ENCODE measurements at regions not wholly inside any gene's neighbourhood (a gene's known extent, or its start where the extent isn't known, plus 50 kb on each side); places are given as distances from the start of the nearest gene placed in this dataset.
"Not testable (repeated sequence)": the region's sequence is repeated elsewhere in the genome, so short reads cannot be mapped to it uniquely, and the experiment has no call there.

DNA sequence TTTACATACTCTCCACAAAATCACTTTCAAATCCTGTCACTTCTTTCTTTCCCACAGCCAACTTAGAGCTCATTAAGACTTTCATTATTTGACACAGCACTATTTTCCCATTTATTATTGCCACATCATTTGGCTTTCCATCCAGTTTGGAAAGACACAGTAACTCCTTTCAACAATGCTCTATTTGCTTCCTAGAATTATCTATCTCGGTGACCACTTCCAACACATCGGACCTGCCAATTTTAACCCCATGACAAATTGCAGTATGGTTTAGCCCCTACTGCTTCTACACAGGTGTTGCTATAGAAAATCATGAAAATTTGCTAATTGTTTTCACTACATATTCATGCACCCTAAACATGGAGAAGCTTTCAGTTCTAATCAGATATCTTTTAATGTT is 190.6 kb upstream of the COX7C start:
- DNase-seq (ENCODE audit: low read depth) = no peak

DNA sequence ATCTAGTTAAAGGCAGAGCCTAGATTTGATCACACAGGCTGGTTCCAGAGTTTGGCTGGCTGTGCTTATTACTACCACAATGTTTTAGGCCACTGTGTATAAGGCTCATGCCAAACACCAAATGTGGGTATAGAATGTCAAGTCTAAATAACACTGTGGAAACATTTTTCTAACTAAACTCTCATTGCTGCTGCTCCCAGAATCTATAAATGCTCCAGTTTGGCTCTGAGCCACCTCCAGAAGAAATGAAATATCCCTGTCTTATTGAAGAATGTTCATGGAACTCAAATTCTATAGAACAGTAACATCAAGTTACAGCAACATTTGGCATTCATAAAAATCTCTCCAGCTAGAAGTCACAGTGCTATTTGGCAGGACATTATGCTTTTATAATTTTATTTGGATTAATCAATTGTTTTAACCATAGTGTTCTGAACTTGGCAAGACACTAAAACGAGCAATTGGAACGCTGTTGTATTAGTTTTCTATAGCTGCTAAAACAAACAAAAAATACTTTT is 178.1 kb upstream of the COX7C start:
- DNase-seq (ENCODE audit: low read depth) = no peak

DNA sequence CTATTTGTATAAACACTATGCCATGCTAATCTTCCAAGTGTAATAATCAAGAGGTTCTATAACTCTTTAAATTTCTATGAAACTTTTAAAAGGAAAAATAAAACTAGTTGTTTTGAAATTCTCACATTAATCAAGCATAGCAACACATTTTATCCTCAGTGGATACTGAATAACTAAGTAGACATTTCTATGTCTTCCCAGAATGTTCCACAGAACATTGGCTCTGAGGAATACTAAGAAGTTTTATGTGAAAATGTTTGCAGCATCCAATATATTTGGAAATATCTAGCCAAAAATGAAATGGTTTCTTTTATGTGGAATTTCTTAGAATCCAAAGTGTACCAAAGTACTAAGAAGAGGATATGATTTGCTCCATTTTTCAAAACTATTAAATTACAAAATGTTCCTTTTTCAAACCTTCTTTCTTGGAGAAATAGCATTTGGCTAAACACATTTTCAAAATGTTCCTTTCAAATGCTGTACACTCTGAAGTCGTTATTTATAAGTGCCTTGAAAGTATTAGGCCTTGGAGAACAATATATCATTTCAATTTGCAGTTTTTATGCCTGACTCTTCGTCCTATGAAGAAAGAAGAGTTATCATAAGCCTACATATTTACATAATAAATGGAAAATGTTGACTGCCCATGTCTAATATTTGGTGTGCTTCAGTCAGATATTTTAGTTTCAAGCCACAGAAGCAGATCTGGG is 175.6 kb upstream of the COX7C start:
- no peak for DNase-seq (ENCODE audit: low read depth)

DNA sequence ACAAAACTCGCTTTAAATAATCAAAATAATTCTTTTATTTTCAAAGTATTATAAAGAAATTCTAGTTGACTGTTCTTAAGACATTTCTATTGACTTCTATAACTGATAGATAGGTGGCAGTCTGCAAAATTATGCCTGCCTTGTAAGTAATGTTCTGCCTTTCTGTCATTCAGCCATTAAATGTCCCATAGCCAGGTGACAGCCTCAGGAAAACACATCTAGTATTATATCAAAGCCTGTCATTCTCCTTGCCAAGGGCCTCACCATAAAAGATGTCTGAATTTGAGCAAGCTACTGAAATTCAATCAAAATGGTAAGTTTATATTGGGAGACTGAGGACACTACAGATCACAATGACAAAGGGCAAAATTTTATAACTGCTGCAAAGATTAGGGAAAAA is 170.4 kb upstream of the COX7C start:
- no peak for DNase-seq (ENCODE audit: low read depth)

DNA sequence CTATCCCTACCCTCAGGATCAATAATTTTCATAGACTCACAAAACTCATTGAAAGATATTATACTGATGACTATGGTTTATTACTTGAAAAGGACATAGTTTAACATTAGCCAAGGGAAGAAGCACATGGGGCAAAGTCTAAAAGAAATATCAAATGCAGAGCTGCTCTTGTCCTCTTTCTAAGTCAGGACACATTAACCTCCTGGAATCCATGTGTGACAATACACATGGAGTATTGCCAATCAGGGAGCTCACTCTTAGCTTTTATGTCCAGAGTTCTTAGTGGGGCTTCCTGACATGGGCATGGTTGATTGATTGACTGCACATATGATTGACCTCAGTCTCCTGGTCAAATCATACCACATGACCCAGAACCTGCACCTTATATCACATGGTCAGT is 165.5 kb upstream of the COX7C start:
- DNase-seq (ENCODE audit: low read depth) = no peak

DNA sequence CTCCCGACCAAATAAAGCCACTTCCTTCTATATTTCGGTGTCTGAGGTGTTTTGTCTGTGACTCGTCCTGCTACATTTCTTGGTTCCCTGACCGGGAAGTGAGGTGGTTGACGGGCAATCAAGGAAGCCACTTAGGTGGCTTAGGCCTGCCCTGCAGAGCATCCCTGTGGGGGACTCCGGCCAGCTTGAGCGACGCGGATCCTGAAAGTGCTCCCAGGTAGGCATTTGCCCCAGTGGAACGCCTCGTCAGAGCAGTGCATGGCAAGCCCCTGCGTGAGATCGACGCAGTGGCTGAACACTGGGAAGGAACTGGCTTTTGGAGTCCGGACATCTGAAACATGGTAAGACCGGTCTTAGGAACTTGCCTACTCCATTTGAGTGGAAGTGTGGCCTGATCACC is 157.2 kb upstream of the COX7C start:
- DNase-seq (ENCODE audit: low read depth) = no peak

DNA sequence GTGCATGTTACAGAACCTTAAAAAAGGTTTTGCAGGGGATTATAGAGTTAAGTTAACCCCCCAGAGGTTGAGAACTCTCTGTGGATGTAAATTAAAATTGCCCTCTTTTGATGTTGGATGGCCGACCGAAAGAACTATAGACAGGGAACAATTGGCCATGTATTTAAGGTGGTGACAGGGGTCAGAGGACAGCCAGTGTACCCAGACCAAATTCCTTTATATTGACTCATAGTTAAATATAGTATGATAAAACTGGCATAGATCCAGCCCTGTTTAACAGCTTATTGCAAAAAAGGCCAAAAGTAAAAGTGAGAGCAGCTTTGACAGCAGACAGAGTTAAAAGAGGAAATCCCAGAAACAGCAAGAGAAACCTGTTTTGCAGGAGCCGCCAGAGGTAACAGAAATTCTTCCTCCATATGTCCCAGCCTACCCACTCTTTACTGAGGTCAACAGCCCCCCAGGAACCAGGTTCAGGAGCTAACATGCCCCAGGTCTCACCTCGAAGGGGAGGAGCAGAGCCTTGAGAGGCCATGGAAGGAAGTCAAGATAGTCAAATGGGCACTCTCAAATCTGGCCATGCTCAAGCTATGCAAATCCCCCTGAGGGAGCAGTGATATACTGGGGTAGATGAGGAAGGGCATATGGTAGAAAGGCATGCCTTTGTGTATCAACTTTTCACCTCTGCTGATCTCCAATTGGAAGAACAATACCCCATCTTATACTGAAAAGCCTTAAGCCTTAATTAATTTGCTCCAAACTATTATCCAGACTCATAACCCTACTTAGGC is 156.4 kb upstream of the COX7C start:
- DNase-seq (ENCODE audit: low read depth) = no peak

DNA sequence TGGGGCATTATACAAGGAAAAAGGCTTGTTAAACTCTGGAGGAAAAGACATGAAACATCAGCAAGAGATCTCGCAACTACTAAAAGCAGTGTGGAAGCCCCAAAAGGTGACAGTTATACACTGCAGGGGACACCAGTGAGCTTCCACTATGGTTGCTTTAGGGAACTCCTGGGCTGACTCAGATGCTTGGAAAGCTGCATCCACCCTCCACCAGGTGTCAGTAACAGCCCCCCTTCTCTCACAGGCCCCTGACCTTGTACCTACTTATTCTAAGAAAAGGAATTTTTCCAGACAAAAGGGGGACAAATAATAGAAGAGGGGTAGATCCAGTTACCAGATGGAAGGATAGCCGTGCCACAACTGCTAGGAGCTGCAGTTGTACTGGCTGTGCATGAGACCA is 154.4 kb upstream of the COX7C start:
- DNase-seq (ENCODE audit: low read depth) = no peak

DNA sequence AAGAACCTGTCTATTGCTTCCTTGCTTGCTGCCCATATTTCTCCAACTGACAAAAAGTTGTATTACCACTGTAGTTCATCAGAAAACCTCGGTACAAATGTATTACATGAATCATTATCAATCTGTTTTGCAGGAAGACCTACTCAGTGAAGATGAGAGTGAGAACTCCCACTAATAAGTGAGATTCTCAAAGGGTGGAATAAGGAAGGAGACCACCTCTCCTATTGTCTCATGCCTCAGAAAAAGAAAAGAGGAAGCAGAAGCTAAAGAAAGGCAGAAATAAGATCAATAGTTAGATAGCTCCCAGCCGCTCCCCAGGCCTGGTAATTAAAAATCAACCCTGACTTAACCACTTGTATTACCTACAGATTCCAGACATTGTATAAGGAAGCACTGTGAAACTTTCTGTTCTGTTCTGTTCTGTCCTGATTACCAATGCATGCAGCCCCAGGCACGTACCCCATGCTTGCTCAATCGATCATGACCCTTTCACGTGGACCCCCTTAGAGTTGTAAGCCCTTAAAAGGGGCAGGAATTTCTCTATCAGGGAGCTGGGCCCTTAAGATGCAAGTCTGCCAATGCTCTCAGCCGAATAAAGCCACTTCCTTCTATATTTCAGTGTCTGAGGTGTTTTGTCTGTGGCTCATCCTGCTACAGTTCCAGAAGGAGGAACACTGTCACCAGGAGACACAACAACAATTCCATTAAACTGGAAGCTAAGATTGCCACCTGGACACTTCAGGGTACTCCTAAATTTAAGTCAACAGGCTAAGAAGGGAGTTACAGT is 152.5 kb upstream of the COX7C start:
- DNase-seq (ENCODE audit: low read depth) = no peak

DNA sequence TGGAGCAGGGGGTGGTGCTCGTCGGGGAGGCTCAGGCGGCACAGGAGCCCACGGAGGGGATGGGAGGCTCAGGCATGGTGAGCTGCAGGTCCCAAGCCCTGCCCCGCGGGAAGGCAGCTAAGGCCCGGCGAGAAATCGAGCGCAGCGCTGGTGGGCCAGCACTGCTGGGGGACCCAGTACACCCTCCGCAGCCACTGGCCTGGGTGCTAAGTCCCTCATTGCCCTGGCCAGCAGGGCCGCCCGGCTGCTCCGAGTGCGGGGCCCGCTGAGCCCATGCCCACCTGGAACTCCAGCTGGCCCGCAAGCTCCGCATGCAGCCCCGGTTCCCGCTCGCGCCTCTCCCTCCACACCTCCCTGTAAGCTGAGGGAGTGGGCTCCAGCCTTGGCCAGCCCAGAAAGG is 151.0 kb upstream of the COX7C start:
- not testable (repeated sequence) for DNase-seq (ENCODE audit: low read depth)

DNA sequence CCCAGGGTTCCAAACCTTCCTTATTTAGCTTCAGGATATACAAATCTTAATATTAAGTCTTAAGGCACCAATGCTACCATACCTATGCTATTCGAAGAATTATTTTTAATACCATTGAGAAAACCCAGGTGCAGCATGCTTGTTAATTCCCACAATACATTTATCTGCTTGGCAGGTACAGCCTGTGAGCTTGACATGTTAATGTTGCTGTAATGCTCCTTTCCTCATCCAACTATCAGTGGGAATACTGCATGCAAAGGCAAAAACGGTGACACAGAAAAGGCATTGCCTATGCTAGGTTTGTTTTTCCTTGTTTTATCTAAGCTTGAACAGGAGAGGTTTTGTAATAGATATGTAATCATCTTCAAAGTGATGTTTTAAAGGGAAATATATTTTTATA is 135.7 kb upstream of the COX7C start:
- no peak for DNase-seq (ENCODE audit: low read depth)

DNA sequence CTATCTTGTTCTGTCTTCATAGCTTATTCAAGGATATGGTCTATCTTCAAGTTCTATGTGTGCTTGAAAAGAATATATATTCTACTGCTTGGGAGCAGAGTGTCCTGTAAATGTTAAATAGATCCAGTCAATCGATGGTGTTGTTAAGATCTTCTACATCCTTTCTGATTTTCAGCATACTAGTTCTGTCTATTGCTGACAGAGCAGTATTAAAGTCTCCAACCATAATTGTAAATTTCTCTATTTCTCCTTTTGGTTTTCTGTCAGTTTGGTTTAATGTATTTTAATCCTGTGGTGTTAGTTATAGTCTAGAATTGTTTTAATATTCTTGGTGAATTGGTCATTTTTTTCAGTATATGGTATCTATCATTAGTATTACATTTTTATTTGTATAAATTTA is 124.0 kb upstream of the COX7C start:
- no peak for DNase-seq (ENCODE audit: low read depth)

DNA sequence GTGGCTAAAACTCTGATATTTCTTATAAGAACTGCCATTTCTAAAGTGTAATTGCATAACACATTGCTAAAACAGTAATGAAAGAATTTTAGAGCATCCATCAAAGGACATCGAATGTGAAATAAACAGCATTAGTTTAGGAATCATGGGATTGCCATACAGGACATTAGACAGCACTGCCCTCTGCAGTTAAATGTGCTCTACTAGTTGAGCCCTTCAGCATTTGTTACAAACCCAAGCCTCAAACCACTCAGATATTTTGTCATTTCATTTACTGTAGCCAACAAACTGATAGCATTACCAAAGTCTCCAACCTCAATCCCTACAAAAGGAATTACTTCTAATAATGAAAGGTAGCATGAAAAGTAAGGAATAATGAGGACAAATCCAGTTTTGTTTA is 116.8 kb upstream of the COX7C start:
- no peak for DNase-seq (ENCODE audit: low read depth)

DNA sequence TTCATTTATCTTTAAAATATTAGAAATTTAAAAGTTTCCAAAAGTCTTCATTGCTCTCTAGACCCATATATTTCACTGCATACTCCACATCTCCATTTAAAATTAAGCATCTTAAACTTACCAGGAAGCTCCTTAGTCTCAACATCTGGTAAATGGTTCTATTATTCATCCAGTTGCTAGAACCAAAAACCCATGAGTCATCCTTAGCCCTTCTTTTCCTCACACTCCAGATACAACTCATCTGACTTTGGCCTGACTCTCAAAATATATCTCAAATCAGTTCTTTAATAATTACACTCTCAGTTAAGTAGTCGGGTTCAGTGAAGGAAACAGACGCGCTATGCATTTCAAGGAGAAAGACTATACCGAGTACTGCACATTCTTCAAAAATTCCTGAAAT is 110.2 kb upstream of the COX7C start:
- DNase-seq (ENCODE audit: low read depth) = no peak

DNA sequence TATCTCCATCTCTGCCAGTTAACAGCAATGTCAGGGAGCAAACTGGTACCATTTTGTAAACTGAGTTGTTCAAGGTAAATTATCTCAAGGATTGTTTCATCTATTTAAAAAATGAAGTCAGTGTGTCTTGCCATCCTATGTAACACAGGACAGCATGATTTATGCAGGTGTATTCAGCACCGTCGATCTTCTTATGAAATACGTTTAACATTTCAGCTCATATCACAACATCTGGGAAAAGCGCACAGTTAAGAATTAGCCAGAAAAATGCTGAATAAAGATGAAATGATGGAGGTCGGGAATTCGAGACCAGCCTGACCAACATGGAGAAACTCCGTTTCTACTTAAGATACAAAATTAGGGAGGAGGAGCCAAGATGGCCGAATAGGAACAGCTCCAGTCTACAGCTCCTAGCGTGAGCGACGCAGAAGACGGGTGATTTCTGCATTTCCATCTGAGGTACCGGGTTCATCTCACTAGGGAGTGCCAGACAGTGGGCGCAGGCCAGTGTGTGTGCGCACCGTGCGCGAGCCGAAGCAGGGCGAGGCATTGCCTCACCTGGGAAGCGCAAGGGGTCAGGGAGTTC is 107.3 kb upstream of the COX7C start:
- not testable (repeated sequence) for DNase-seq (ENCODE audit: low read depth)

DNA sequence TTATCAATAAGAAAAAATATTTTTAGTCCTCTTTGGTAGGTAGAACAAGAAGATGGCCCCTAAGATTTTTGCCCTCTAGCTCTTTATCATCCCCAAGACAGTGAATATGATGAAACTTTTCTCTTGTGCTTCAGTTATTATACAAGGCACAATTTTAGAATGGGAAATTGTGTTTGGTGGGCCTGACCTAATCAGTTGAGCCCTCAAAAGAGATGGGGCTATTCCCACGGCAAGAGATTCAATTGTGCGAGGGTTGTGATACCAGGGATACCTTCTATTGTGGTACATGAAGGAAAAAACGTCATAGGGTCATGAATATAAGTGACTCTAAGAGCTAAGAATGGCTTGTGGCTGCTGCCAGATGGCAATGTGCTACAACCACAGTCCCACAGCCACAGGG is 94.0 kb upstream of the COX7C start:
- DNase-seq (ENCODE audit: low read depth) = no peak

DNA sequence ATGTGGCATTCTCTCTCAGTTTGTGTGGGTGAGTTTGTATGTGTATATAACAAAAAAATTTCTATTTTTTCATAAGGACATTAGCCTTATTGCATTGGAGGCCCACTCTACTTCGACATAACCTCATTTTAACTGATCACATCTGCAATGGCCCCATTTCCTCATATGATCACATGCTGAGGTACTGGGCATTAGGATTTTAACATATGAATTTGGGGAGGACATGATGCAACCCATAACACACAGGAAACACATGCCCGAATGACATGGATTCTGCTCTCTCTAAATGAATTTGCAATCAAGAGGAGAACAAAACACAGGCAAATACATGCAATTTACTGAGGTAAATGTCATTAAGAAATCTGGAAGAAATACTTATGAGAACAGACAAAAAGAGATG is 92.1 kb upstream of the COX7C start:
- DNase-seq (ENCODE audit: low read depth) = no peak

DNA sequence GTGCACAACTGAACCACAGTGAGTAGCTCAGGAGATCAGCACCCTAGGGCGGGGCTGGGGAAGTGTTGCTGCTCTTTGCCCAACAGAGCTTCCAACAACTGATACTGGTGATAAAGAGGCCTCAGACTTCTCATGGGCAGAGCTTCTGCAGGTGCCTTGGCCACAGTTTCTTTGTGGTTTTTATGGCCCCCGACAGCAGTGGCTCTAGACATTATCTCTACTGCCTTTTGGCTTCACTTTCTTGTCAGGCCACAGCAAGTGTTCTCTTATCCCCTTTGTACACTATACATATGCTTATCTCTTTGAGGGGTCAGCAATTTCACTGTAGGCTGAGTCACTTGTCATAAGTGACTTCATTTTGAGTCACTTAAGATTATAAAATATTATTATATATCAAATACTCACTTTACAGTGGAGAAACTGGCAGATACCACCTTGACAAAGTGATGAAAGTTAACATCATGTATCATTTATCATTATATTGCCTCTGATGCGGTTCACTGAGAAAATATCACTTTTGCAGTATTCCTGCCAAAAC is 90.9 kb upstream of the COX7C start:
- no peak for DNase-seq (ENCODE audit: low read depth)

DNA sequence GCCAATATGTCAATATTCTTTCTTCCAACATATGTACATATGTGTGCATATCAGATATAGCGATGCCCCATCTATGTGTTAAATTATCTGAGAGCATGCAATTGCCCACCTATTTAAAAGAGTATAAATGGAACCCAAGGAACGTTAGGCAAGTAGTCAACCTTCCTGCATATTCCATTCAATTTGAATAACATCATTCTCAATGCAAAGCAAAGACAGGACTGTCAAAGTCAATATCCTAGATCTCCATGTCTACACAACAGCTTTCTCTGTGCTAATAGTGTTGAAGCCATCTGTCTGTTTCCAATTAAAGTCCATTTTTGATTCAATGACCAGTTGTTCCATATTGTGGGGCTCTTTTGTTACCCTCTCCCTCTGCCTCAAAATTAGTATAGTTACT is 85.3 kb upstream of the COX7C start:
- no peak for DNase-seq (ENCODE audit: low read depth)

DNA sequence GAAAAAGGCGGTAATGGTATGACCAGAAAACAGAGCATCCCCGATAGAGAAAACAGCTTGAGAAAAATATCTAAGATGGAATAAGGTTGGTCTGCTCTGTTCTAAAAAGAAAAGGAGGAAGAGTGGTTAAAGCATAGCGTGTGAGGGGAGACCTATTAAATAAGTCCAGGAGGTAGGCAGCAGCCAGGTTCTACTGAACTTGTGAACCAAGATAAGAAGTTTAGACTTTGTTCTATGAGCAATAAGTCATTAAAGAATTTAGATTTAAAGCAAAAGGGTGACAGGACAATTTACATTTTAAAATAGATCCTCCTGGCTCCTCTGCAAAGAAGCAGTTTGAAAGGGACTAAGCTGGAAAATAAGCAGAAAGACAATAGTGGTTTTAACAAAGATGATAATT is 81.3 kb upstream of the COX7C start:
- no peak for DNase-seq (ENCODE audit: low read depth)

DNA sequence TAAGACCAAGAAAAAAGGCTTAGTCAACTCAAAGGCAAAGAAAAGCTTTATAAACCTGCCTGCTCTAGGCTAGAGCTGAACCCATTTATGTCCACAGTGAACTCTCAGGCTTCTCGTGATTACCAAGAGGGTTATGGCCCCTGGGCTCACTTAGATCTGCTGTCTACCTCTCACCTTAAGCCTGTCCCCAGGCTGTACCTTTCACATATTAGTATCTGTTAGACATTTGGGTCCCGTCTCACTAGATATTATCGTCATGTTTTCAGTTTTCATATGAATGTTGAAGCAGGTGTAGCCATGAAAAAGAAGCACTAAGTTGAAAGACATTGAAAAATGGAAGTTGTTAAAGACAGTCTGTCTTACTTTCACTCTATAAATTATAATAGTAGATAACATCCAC is 75.2 kb upstream of the COX7C start:
- no peak for DNase-seq (ENCODE audit: low read depth)

DNA sequence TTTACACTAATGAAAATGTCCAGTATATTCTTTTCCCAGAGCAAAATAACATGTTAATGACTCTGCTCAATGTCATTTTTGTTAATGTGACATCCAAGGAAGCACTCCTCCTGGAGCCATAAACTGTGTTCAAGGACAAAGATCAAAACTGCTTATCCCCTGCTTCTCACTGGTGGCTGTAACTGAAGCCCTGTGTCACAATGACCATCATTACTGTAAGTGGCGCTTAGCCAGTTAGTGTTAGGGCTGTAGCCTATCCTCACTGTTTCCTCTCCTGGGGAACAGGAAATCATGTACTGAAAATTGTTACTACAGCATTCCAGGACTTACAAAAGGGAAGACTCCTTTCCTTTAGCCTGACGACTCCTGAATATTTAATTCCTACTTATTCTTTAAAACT is 71.7 kb upstream of the COX7C start:
- no peak for DNase-seq (ENCODE audit: low read depth)
